Heart left ventricle (tissue), 13 donors: ENCODE measurements at regions not wholly inside any gene's neighbourhood (a gene's known extent, or its start where the extent isn't known, plus 50 kb on each side); places are given as distances from the start of the nearest gene placed in this dataset.

Experiments
- POLR2A ChIP-seq, 2 donors: fragments of 450-650 bp; IDR thresholded peaks; one replicate each; pipeline ENCODE4 v1.6.1; 2017; ENCODE audit warnings: antibody characterized with exemption in 2 of 2, mild to moderate bottlenecking in 2 of 2, moderate library complexity in 2 of 2
- TF ChIP-seq, protein P1 (sequence below), 12 donors: fragments of 200-600 bp; sonication (generic) in 4 of 12; IDR thresholded peaks; one replicate each; pipeline versions ENCODE4 v1.5.0 to v1.8.0; 2018 to 2022; ENCODE audit warnings: antibody characterized with exemption in 12 of 12, mild to moderate bottlenecking in 5 of 12
- donor health status: ischemic (EF 13 %, LVEDD 7.1; RV severe dilation, severe dysfunction).
- donor health status: DM: no; HTN: yes; CAD: no.
- donor health status: DM: no; HTN: no; CAD: no.
- donor health status: ischemic (EF 25% LVEDD 6.9; RV normal size, moderate dysfunction).
- donor health status: ischemic (EF 25% LVEDD 5.7; RV mildly dilated, moderate dysfunction).
- donor health status: ischemic (EF 35%, LVEDD 5.7; RV mildly dilated, moderate dysfunction).
- donor health status: nonischemic (EF 11% LVEDD 7.7; RV severe dilation, severe dysfunction).
- donor health status: DM: yes; HTN: yes; CAD: no.
- donor health status: PGD.
- donor health status: ischemic (EF 29% LVEDD 5.4; RV normal size, mild dysfunction).
- donor health status: nonischemic (EF 23%, LVEDD 6.1; RV moderate dilation, normal function).

DNA sequence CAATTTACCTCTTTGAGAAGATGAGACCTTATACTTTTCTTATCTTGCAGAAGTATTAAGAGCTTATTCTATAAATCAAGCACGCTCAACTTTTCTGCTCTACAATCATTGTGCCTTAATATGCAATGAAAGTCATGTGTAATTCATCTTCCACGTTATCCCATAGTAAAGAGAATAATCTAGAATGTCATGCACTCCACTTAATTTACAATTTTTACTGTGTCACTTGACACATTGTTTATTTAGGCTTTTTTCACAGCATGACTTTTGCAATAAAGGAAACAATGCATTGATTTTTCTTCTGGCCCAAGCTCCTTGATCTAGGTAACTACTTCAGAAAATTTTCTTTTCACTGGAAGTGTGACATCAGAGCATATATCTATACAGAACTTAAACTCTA lies 290.9 kb downstream of the HHIPL2 start:
- TF ChIP-seq, protein P1, sequence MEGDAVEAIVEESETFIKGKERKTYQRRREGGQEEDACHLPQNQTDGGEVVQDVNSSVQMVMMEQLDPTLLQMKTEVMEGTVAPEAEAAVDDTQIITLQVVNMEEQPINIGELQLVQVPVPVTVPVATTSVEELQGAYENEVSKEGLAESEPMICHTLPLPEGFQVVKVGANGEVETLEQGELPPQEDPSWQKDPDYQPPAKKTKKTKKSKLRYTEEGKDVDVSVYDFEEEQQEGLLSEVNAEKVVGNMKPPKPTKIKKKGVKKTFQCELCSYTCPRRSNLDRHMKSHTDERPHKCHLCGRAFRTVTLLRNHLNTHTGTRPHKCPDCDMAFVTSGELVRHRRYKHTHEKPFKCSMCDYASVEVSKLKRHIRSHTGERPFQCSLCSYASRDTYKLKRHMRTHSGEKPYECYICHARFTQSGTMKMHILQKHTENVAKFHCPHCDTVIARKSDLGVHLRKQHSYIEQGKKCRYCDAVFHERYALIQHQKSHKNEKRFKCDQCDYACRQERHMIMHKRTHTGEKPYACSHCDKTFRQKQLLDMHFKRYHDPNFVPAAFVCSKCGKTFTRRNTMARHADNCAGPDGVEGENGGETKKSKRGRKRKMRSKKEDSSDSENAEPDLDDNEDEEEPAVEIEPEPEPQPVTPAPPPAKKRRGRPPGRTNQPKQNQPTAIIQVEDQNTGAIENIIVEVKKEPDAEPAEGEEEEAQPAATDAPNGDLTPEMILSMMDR (IDR thresholded peaks at IDR 0.05), result no peak
- TF ChIP-seq POLR2A (IDR thresholded peaks at IDR 0.05), result no peak
